ENCODE measurements at regions not wholly inside any gene's neighbourhood (a gene's known extent, or its start where the extent isn't known, plus 50 kb on each side); places are given as distances from the start of the nearest gene placed in this dataset.
"Not testable (repeated sequence)": the region's sequence is repeated elsewhere in the genome, so short reads cannot be mapped to it uniquely, and the experiment has no call there.

DNA sequence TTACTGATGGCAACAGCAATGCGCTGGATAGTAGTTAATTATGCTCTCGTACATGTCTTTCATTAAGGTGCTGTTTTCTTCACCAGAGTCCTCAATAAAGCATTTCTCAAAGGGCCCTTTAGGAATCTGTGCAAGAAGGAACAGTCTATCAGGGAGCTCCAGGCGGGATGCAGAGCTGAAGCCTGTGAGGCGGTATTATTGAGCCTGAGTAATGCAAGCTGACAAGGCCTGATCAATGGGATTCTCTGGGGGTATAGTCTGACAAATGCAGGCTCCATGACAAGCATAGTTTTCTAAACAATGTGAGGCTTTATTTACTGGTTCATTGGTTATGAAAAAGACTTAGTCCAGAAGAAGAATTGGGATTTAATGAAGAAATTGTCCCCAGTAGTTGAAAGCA, 530.9 kb upstream of the CBLB start:
- DNase-seq (ENCODE audit: low read depth), result no peak

DNA sequence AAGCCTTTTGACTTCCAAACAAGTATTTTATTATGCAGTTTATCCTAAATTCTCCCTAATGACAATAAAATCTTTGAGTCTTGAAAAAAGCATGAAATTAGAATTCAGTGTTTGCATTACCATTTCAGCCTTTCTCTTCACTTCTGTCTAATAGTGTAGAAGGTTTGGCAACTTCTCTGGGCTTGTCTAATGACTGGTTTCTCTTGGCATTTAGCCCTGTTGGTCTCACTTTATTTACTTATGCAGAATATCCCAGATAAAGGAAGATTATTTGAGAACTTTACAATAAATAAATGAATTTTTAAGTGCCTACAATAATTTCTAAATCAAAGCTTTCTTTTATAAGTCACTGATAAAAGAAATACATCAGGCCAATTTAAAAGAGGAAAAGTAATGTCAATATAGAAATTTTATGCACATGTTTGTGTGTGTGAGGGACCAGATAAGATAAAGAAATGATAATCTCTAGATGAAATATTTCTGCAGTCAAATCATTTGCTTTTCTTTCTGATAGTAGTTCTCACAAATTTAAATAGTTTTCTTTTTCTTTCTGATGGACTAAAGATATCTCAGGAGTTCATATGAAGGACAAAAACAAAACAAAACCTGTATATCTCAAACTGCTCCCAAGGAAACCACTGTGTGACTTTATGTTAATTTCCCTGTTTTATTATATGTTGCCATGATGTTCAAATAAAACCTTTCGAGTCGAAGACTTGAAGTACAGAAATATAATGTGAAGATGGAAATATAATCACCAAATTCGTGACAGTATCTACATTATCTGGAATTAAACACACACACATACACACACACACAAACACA, 533.1 kb upstream of the CBLB start:
- no peak for DNase-seq (ENCODE audit: low read depth)

DNA sequence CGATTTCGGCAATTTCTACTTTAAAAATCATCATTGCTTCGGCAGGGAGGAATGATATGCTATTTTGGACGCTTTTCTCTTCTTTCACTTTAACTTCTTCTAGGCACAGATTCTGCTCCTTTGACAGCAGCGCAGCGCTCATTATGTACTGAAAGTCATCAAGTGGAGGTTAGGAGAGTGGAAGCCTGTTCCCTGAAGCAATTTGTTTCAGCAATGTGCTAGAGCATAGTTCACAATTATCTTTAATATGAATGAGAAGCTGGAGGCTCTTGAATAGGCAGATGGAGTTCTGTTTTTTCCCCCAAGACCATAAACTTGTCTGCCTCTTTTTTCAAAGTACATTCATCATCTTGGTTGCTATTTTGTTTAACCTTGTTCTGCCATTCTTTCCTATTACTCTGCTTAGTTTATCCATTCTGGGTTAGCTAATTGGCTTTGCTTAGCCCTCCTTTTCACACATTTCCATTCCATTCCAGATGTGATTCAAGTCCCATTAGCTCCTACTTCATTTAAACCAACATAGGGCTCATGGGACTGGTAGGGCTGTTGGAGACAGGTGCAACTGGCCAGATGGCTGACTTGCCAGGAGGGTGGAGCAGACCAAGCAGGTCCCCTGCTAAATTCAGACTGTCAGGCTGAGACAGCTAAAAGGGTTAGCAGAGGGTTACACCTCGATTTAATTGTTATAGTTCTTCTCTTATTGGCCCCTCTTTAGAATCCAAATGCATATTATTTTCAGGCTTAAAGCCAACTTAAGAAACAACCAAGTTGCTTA, 534.7 kb upstream of the CBLB start:
- DNase-seq (ENCODE audit: low read depth), result no peak

- DNase-seq (ENCODE audit: low read depth), result no peak
These were observed 544.9 kb upstream of the CBLB start for GRCh38 chr3:106413683-106414082.

- no peak for DNase-seq (ENCODE audit: low read depth)
These were observed 551.8 kb upstream of the CBLB start for GRCh38 chr3:106420628-106421027.

GRCh38 chr3:106421426-106421825, 552.6 kb upstream of the CBLB start:
- no peak for DNase-seq (ENCODE audit: low read depth)

DNA sequence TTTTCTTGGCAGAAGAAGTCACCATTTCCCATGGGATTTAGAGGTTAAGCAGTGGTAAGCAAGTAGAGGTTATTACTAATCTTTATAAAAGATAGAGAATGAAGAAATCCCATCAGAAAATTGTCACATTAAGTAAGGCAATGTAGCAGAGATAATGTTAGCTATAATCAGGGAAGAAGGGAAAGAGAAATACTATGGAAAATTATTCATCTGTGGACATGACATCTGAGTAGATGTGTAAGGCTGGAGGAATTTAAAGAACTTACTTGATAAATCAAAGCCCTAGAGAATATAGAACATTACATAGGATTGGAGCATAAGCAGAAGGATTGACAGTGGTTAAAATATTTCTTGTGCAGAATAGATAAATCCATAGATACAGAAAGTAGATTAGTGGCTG, 553.1 kb upstream of the CBLB start:
- DNase-seq (ENCODE audit: low read depth), result peak; percentile 45

- DNase-seq (ENCODE audit: low read depth), result no peak
These were observed 554.8 kb upstream of the CBLB start for GRCh38 chr3:106423321-106424225.

DNA sequence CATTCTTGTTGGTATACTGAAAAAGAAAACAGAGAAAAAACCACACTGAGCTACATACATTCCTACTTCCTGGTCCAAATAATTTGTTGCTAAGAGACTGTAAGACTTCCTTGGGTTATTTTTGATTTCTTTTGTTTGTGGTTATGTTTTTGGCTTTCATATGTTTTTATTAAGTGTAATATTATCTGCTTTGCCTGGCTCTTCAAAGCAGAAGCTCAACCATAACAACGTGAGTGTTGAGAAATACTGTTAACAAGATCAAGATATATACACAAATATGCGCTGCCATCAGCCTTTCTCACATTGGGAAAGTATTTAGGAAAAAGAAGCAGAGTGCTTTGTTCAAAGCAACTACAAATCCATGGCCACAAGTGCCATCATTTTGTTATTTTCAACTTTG, 556.2 kb upstream of the CBLB start:
- DNase-seq (ENCODE audit: low read depth), result no peak

- DNase-seq (ENCODE audit: low read depth), result no peak
These were observed 557.1 kb upstream of the CBLB start for GRCh38 chr3:106425916-106426315.

GRCh38 chr3:106428565-106428994, 559.8 kb upstream of the CBLB start:
- peak; percentile 91 for DNase-seq (ENCODE audit: low read depth)

- DNase-seq (ENCODE audit: low read depth), result no peak
These were observed 562.9 kb upstream of the CBLB start for GRCh38 chr3:106431721-106432120.

DNA sequence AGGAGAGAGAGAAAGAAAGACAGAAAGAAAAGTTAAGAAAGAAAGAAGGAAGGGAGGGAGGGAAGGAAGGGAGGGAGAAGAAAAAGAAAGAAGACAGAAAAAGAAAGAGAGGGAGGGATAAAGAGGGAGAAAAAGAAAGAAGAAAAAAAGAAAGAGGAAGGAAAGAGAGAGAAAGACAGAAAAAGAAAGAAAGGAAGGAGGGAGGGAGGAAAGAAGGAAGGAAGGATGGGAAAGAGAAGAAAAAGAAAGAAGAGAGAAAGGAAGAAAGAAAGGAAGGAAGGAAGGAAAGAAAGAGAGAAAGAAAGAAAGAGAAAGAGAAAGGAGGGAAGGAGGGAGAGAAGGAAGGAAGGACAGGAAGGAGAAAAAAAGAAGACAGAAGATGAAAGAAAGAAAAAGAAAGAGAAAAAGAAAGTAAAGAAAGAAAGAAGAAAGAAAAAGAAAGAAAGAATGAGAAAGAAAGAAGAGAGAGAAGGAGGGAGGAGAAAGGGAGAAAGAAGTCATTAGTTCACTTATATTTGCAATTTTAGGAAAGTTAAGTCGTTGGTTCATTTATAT, 567.2 kb upstream of the CBLB start:
- no peak for DNase-seq (ENCODE audit: low read depth)

- DNase-seq (ENCODE audit: low read depth), result no peak
These were observed 570.1 kb upstream of the CBLB start for GRCh38 chr3:106438887-106439286.

DNA sequence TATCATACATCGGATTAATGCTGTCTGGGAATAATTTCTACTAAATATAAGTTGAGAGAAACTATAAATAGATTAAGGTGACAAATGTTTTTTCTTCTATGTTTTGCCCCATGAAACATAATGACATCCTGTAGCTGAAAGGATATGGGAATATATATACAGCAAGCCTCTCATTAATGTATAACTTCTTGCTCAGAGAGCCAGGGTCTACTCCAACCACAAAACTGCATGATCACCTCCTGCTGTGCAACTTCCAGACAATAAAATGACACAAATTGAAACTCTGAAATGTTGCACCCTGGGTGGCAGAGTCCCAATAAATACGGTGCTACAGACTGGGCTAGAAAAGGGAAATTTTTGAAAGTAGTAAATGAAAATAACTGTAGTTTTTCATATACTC, 571.9 kb upstream of the CBLB start:
- DNase-seq (ENCODE audit: low read depth), result no peak

DNA sequence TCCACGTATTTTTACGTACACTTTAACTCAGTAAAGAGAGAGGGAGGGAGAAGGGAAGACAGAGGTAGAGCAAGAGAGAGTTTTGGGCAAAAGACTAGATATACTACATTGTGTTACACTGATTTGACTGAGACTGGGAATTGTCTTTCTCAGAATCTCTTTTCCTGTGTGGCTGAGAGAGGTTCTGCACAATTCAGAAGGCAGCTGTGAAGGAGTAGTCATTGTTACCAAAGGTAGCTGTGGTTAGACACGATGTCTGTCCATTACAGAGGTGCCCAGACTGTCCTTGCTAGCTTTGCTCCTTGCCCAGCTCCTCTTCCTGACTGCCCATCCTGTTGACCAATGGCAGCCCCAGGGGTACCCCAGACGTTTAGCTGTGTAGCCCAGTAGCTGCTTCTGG, 577.5 kb upstream of the CBLB start:
- DNase-seq (ENCODE audit: low read depth), result no peak

DNA sequence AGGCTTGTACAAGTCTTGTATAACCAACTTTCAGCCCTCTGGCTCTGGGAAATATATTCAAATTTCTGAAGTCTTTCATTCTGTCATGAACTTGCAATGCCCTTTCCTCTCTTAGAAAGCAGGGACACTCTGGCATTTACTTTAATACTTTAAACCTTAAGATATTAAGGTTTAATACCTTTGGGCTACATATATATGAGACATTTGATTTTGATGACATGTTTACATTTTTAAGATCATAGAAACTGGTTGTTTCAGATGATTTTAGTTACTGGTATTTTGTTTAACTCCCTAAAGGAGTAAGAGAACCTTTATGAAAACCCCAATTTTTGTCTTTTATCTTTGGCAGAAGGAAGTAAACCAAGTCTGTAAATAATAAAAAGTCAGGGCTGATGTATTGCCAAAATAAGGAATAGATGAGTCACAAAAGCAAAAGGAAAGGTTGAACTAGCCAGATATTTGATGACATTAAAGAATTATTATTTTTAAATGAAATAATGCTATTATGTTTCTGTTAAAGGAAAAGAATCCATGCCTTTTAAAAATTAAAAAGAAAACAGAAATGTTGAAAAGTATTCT, 579.0 kb upstream of the CBLB start:
- no peak for DNase-seq (ENCODE audit: low read depth)

DNA sequence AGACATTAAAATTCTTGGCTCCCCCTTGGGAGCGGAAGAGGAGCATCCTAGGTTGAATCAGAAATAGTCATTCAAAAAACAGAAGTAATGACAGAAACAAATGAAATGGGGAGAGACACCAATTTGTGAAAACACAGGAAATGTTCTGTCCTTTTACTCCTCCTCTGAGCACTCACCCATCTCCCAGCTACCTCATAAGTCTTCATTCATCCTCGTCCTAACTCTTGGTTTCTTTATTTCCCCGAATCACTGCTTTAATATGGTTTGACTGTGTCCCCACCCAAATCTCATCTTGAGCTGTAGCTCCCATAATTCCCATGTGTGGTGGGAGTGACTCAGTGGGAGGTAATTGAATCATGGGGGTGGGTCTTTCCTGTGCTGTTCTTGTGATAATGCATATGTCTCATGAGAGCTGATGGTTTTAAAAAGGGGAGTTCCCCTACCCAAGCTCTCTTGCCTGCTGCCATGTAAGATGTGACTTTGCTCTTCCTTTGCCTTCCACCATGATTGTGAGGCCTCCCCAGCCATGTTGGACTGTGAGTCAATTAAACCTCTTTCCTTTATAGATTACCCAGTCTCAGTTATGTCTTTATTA, 579.7 kb upstream of the CBLB start:
- DNase-seq (ENCODE audit: low read depth), result not testable (repeated sequence)

DNA sequence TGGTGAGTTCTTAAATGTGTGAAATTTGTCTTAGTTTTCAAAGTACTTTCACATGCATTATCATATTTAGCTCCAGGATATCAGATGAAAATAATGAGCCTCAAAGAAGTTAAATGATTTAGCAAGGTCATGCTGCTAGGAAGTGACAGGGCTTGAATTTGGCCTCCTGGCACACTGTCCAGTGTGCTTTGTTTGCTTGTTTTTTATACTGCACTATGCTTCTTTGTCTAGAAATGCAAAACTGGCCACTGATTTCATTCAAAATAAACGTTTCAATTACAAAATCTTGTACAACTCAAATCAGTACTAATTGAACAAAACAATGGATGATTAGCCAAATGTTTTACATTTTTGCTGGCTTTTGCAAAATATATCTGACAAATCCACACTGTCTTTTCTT, 583.3 kb upstream of the CBLB start:
- no peak for DNase-seq (ENCODE audit: low read depth)

DNA sequence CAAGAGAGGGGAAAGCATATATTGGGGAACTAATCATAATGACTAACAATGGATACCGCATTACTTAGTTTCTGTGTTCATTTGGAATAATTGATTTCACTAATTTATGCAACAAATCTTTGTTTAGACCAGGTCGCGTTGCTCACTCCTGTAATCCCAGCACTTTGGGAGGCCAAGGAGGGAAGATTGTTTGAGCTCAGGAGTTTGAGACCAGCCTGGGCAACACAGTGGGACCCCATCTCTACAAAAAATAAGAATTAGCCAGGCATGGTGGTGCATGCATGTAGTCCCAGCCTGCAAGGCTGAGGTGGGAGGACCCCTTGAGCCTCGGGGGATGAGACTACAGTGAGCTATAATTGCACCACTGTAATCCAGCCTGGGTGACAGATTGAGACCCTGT, 585.7 kb upstream of the CBLB start:
- DNase-seq (ENCODE audit: low read depth), result no peak
